ENCODE measurements at regions not wholly inside any gene's neighbourhood (a gene's known extent, or its start where the extent isn't known, plus 50 kb on each side); places are given as distances from the start of the nearest gene placed in this dataset.

DNA sequence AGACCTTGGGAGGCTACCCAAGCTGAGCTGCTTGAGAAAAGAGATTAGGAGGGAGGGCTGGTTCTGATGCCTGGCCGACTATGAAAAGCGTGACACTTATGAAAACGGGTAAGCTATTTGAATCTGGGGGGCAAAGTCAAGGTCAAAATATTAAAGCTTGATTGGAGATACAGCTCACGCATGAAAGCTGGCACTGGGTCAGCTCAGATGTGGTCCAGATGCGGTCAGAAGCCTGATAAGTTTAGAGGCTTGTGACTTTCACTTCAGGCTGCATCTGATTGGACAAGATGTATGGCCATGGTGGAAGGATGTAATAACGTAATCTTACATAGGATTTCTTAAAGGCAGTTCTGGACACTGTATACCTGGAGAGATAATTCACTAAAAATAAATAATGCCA, 690.3 kb downstream of the NTRK3 start:
- CTCF ChIA-PET = no interaction called here

GRCh38 chr15:87564681-87565080, 691.9 kb downstream of the NTRK3 start:
- Histone ChIP-seq H3K4me3 (ENCODE audit: low read depth, low read length) (no peak overlapping the region), H3K36me3 (ENCODE audit: control insufficient read depth, insufficient read depth, low read length) (no peaks in the 10 kb centered on the region), H3K27me3 (ENCODE audit: control insufficient read depth, insufficient read depth, low read length) (no peaks in the 10 kb centered on the region; the same call in 1 of the 2 replicates)
- DNase-seq (ENCODE audit: low read depth) = no peak
- CTCF ChIA-PET = no interaction called here
- POLR2A ChIA-PET = no interaction called here
- TF ChIP-seq, protein P1, sequence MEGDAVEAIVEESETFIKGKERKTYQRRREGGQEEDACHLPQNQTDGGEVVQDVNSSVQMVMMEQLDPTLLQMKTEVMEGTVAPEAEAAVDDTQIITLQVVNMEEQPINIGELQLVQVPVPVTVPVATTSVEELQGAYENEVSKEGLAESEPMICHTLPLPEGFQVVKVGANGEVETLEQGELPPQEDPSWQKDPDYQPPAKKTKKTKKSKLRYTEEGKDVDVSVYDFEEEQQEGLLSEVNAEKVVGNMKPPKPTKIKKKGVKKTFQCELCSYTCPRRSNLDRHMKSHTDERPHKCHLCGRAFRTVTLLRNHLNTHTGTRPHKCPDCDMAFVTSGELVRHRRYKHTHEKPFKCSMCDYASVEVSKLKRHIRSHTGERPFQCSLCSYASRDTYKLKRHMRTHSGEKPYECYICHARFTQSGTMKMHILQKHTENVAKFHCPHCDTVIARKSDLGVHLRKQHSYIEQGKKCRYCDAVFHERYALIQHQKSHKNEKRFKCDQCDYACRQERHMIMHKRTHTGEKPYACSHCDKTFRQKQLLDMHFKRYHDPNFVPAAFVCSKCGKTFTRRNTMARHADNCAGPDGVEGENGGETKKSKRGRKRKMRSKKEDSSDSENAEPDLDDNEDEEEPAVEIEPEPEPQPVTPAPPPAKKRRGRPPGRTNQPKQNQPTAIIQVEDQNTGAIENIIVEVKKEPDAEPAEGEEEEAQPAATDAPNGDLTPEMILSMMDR (IDR thresholded peaks at IDR 0.05; ENCODE audit: insufficient read depth, low read depth, low read length) = no peak

More for the DNA sequence above, 690.3 kb downstream of the NTRK3 start:
- H3K27me3 ChIP-seq (ENCODE audit: control insufficient read depth, insufficient read depth, low read length) = no peaks in the 10 kb centered on the region; the same call in 1 of the 2 replicates
- H3K36me3 ChIP-seq (ENCODE audit: control insufficient read depth, insufficient read depth, low read length) = no peaks in the 10 kb centered on the region
- no peak overlapping the region for H3K4me3 ChIP-seq (ENCODE audit: low read depth, low read length)
- POLR2A ChIA-PET = no interaction called here
- TF ChIP-seq, protein P1 (IDR thresholded peaks at IDR 0.05; ENCODE audit: insufficient read depth, low read depth, low read length) = no peak
- DNase-seq (ENCODE audit: low read depth) = no peak

- DNase-seq (ENCODE audit: low read depth) = no peak
- Histone ChIP-seq H3K27me3 (ENCODE audit: control insufficient read depth, insufficient read depth, low read length) (no peaks in the 10 kb centered on the region; the same call in 1 of the 2 replicates), H3K36me3 (ENCODE audit: control insufficient read depth, insufficient read depth, low read length) (no peaks in the 10 kb centered on the region), H3K4me3 (ENCODE audit: low read depth, low read length) (no peak overlapping the region)
- POLR2A ChIA-PET = no interaction called here
- CTCF ChIA-PET = no interaction called here
- TF ChIP-seq, protein P1 (IDR thresholded peaks at IDR 0.05; ENCODE audit: insufficient read depth, low read depth, low read length) = no peak
Observed at GRCh38 chr15:87563869-87564268, 692.7 kb downstream of the NTRK3 start.

GRCh38 chr15:87562203-87562602, 694.3 kb downstream of the NTRK3 start:
- TF ChIP-seq, protein P1 (IDR thresholded peaks at IDR 0.05; ENCODE audit: insufficient read depth, low read depth, low read length) = no peak
- Histone ChIP-seq H3K27me3 (ENCODE audit: control insufficient read depth, insufficient read depth, low read length) (no peaks in the 10 kb centered on the region; the same call in none of the 2 replicates), H3K36me3 (ENCODE audit: control insufficient read depth, insufficient read depth, low read length) (no peaks in the 10 kb centered on the region), H3K4me3 (ENCODE audit: low read depth, low read length) (no peak overlapping the region)
- CTCF ChIA-PET = no interaction called here
- no peak for DNase-seq (ENCODE audit: low read depth)
- POLR2A ChIA-PET = no interaction called here

DNA sequence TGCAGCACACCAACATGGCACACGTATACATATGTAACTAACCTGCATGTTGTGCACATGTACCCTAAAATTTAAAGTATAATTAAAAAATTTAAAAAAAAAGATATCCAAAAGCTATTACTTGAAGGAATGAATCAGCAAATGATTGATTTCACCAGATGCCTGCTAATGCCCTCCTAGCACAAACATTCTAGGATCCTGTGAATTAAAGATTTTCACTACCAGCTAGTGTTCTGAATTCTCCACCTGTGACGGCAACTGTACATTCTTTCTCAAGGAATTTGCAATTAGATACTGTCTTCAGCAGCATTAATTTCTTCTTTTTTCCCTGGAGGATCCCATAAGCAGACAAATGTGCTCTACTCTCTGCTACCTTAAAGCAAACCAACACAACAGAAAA, 694.9 kb downstream of the NTRK3 start:
- ChIA-PET POLR2A (no interaction called here), CTCF (interaction anchor here (0.6 kb wide), 1 partner anchor 298 kb away, joined by 3 read pairs; no protein-coding TSS in a partner anchor)
- H3K36me3 ChIP-seq (ENCODE audit: control insufficient read depth, insufficient read depth, low read length) = no peaks in the 10 kb centered on the region
- H3K27me3 ChIP-seq (ENCODE audit: control insufficient read depth, insufficient read depth, low read length) = no peaks in the 10 kb centered on the region; the same call in none of the 2 replicates
- no peak for DNase-seq (ENCODE audit: low read depth)
- TF ChIP-seq, protein P1 (IDR thresholded peaks at IDR 0.05; ENCODE audit: insufficient read depth, low read depth, low read length) = no peak
- H3K4me3 ChIP-seq (ENCODE audit: low read depth, low read length) = no peak overlapping the region

All from BJ (cell line).